SK-N-SH treated with all-trans-retinoic acid at 6 μM for 48 hours (cell line): ENCODE measurements at regions not wholly inside any gene's neighbourhood (a gene's known extent, or its start where the extent isn't known, plus 50 kb on each side); places are given as distances from the start of the nearest gene placed in this dataset.

Experiments
- ATAC-seq: fragments of 200-7000 bp; cut with Tn5 transposase; 3 replicates; pipeline ENCODE4 v1.9.1; 2020; ENCODE audit warnings: mild to moderate bottlenecking, moderate library complexity
- ARNTL ChIP-seq: fragments of 450-650 bp; formaldehyde crosslinking; IDR thresholded peaks from 2 replicates; pipeline ENCODE4 v1.5.0; 2020; ENCODE audit warnings: low read depth, mild to moderate bottlenecking, moderate library complexity, borderline replicate concordance
- BACH2 ChIP-seq: fragments of 250-450 bp; sonication (Bioruptor Pico); IDR thresholded peaks from 2 replicates; pipeline ENCODE4 v1.9.0; 2021; ENCODE audit warnings: mild to moderate bottlenecking, borderline replicate concordance
- CSDC2 ChIP-seq: fragments of 250-450 bp; sonication (Bioruptor Pico); IDR thresholded peaks from 2 replicates; pipeline ENCODE4 v1.5.0; 2020; ENCODE audit warnings: mild to moderate bottlenecking, moderate library complexity
- CSRNP3 ChIP-seq: fragments of 250-450 bp; sonication (Bioruptor Pico); IDR thresholded peaks from 2 replicates; pipeline ENCODE4 v1.5.1; 2021; ENCODE audit warnings: mild to moderate bottlenecking, moderate library complexity
- ESRRG ChIP-seq: fragments of 250-450 bp; sonication (Bioruptor Pico); IDR thresholded peaks from 2 replicates; pipeline ENCODE4 v1.6.1; 2021; ENCODE audit warnings: mild to moderate bottlenecking
- GLIS3 ChIP-seq: fragments of 250-450 bp; sonication (Bioruptor Pico); IDR thresholded peaks from 2 replicates; pipeline ENCODE4 v1.5.0; 2020; ENCODE audit warnings: mild to moderate bottlenecking, moderate library complexity
- ISL1 ChIP-seq: fragments of 250-450 bp; sonication (Bioruptor Pico); IDR thresholded peaks from 2 replicates; pipeline ENCODE4 v2.1.2; 2022; ENCODE audit warnings: mild to moderate bottlenecking, moderate library complexity
- OSR1 ChIP-seq: fragments of 250-450 bp; sonication (Bioruptor Pico); IDR thresholded peaks from 2 replicates; pipeline ENCODE4 v1.8.0; 2022; ENCODE audit warnings: moderate library complexity, mild to moderate bottlenecking, inconsistent platforms
- PPARA ChIP-seq: fragments of 250-450 bp; sonication (Bioruptor Pico); IDR thresholded peaks from 2 replicates; pipeline ENCODE4 v1.5.0; 2020; ENCODE audit warnings: mild to moderate bottlenecking, borderline replicate concordance
- SNAI2 ChIP-seq: fragments of 250-450 bp; sonication (Bioruptor Pico); IDR thresholded peaks from 2 replicates; pipeline ENCODE4 v1.5.0; 2020; ENCODE audit warnings: mild to moderate bottlenecking, moderate library complexity
- TCF4 ChIP-seq: fragments of 250-450 bp; sonication (Bioruptor Pico); IDR thresholded peaks from 2 replicates; pipeline ENCODE4 v1.8.0; 2021; ENCODE audit warnings: mild to moderate bottlenecking, moderate library complexity, borderline replicate concordance
- TOX ChIP-seq: fragments of 250-450 bp; sonication (Bioruptor Pico); IDR thresholded peaks from 2 replicates; pipeline ENCODE4 v1.8.0; 2021; ENCODE audit warnings: mild to moderate bottlenecking, moderate library complexity, borderline replicate concordance
- ZC3H10 ChIP-seq: fragments of 250-450 bp; sonication (Bioruptor Pico); IDR thresholded peaks from 2 replicates; pipeline ENCODE4 v1.5.1; 2021; ENCODE audit warnings: mild to moderate bottlenecking, moderate library complexity
- ZFP3 ChIP-seq: fragments of 250-450 bp; sonication (Bioruptor Pico); IDR thresholded peaks from 2 replicates; pipeline ENCODE4 v1.5.0; 2020; ENCODE audit warnings: mild to moderate bottlenecking, moderate library complexity
- ZFP30 ChIP-seq: fragments of 450-650 bp; formaldehyde crosslinking; IDR thresholded peaks from 2 replicates; pipeline ENCODE4 v1.5.0; 2022; ENCODE audit warnings: mild to moderate bottlenecking, moderate library complexity
- ZNF565 ChIP-seq: fragments of 450-650 bp; formaldehyde crosslinking; conservative IDR thresholded peaks from 2 replicates; pipeline ENCODE4 v1.5.0; 2020; ENCODE audit warnings: low read depth, mild to moderate bottlenecking, moderate library complexity
- ZNF70 ChIP-seq: fragments of 450-650 bp; formaldehyde crosslinking; IDR thresholded peaks from 2 replicates; pipeline ENCODE4 v1.5.0; 2020; ENCODE audit warnings: mild to moderate bottlenecking, moderate library complexity
- ZNF8 ChIP-seq: fragments of 450-650 bp; formaldehyde crosslinking; IDR thresholded peaks from 2 replicates; pipeline ENCODE4 v1.5.0; 2020; ENCODE audit warnings: mild to moderate bottlenecking, moderate library complexity
- TF ChIP-seq, protein P1 (sequence below): fragments of 250-450 bp; sonication (Bioruptor Pico); IDR thresholded peaks from 2 replicates; pipeline ENCODE4 v1.5.1; 2020; ENCODE audit warnings: low read depth, mild to moderate bottlenecking, moderate library complexity
- TF ChIP-seq, protein P2 (sequence below): fragments of 250-450 bp; sonication (Bioruptor Pico); IDR thresholded peaks from 2 replicates; pipeline ENCODE4 v1.5.0; 2020; ENCODE audit warnings: mild to moderate bottlenecking, moderate library complexity
- TF ChIP-seq, protein P3 (sequence below): fragments of 250-450 bp; sonication (Bioruptor Pico); IDR thresholded peaks from 2 replicates; pipeline ENCODE4 v1.8.0; 2021; ENCODE audit warnings: low read depth, mild to moderate bottlenecking, moderate library complexity, borderline replicate concordance

- no peak for ATAC-seq
- no peak for TF ChIP-seq ARNTL (CRISPR knock-in tag)
- TF ChIP-seq CSRNP3 (CRISPR knock-in tag): no peak
- TF ChIP-seq, protein P1, sequence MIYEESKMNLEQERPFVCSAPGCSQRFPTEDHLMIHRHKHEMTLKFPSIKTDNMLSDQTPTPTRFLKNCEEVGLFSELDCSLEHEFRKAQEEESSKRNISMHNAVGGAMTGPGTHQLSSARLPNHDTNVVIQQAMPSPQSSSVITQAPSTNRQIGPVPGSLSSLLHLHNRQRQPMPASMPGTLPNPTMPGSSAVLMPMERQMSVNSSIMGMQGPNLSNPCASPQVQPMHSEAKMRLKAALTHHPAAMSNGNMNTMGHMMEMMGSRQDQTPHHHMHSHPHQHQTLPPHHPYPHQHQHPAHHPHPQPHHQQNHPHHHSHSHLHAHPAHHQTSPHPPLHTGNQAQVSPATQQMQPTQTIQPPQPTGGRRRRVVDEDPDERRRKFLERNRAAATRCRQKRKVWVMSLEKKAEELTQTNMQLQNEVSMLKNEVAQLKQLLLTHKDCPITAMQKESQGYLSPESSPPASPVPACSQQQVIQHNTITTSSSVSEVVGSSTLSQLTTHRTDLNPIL: no peak
- no peak for TF ChIP-seq ZC3H10
- TF ChIP-seq, protein P2, sequence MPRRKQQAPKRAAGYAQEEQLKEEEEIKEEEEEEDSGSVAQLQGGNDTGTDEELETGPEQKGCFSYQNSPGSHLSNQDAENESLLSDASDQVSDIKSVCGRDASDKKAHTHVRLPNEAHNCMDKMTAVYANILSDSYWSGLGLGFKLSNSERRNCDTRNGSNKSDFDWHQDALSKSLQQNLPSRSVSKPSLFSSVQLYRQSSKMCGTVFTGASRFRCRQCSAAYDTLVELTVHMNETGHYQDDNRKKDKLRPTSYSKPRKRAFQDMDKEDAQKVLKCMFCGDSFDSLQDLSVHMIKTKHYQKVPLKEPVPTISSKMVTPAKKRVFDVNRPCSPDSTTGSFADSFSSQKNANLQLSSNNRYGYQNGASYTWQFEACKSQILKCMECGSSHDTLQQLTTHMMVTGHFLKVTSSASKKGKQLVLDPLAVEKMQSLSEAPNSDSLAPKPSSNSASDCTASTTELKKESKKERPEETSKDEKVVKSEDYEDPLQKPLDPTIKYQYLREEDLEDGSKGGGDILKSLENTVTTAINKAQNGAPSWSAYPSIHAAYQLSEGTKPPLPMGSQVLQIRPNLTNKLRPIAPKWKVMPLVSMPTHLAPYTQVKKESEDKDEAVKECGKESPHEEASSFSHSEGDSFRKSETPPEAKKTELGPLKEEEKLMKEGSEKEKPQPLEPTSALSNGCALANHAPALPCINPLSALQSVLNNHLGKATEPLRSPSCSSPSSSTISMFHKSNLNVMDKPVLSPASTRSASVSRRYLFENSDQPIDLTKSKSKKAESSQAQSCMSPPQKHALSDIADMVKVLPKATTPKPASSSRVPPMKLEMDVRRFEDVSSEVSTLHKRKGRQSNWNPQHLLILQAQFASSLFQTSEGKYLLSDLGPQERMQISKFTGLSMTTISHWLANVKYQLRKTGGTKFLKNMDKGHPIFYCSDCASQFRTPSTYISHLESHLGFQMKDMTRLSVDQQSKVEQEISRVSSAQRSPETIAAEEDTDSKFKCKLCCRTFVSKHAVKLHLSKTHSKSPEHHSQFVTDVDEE (CRISPR knock-in tag): no peak
- no peak for TF ChIP-seq ISL1
- TF ChIP-seq ZNF70 (CRISPR knock-in tag): no peak
- TF ChIP-seq BACH2 (CRISPR knock-in tag): no peak
- no peak for TF ChIP-seq PPARA (CRISPR knock-in tag)
- TF ChIP-seq, protein P3, sequence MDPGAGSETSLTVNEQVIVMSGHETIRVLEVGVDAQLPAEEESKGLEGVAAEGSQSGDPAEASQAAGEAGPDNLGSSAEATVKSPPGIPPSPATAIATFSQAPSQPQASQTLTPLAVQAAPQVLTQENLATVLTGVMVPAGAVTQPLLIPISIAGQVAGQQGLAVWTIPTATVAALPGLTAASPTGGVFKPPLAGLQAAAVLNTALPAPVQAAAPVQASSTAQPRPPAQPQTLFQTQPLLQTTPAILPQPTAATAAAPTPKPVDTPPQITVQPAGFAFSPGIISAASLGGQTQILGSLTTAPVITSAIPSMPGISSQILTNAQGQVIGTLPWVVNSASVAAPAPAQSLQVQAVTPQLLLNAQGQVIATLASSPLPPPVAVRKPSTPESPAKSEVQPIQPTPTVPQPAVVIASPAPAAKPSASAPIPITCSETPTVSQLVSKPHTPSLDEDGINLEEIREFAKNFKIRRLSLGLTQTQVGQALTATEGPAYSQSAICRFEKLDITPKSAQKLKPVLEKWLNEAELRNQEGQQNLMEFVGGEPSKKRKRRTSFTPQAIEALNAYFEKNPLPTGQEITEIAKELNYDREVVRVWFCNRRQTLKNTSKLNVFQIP (CRISPR knock-in tag): no peak
- TF ChIP-seq ESRRG (CRISPR knock-in tag): no peak
- TF ChIP-seq TCF4 (CRISPR knock-in tag): no peak
- no peak for TF ChIP-seq ZFP30 (CRISPR knock-in tag)
- no peak for TF ChIP-seq ZNF565 (CRISPR knock-in tag)
- TF ChIP-seq GLIS3: no peak
Measured at GRCh38 chr5:56290378-56291078, 57.4 kb upstream of the ANKRD55 start.

GRCh38 chr5:56289602-56289987 lies 56.5 kb upstream of the ANKRD55 start:
- TF ChIP-seq, protein P1: no peak
- TF ChIP-seq CSRNP3 (CRISPR knock-in tag) (no peak), PPARA (CRISPR knock-in tag) (no peak), ZFP3 (no peak), BACH2 (CRISPR knock-in tag) (no peak), ARNTL (CRISPR knock-in tag) (no peak), TCF4 (CRISPR knock-in tag) (no peak), ZNF70 (CRISPR knock-in tag) (no peak), TOX (no peak), ZNF8 (CRISPR knock-in tag) (no peak), GLIS3 (no peak), CSDC2 (CRISPR knock-in tag) (no peak), ZC3H10 (no peak), OSR1 (CRISPR knock-in tag) (no peak), ZNF565 (CRISPR knock-in tag) (no peak), SNAI2 (CRISPR knock-in tag) (no peak)
- TF ChIP-seq, protein P3 (CRISPR knock-in tag): no peak
- TF ChIP-seq, protein P2 (CRISPR knock-in tag): no peak
- no peak for ATAC-seq
